Ascending aorta (tissue), 2 donors: ENCODE measurements at regions not wholly inside any gene's neighbourhood (a gene's known extent, or its start where the extent isn't known, plus 50 kb on each side); places are given as distances from the start of the nearest gene placed in this dataset.

Experiments
- DNase-seq, 2 donors: peaks; one replicate each; pipeline ENCODE4 v3.0.0-alpha.2; 2019; ENCODE audit warnings: low spot score in 2 of 2
- H3K27ac ChIP-seq, 2 donors: fragments of 200-600 bp; sonication (generic); one replicate each; pipeline ENCODE4 v1.5.1; 2016 to 2017; ENCODE audit warnings: mild to moderate bottlenecking in 1 of 2
- H3K27me3 ChIP-seq: fragments of 200-600 bp; sonication (generic); one replicate; pipeline ENCODE4 v1.5.1; 2017
- H3K36me3 ChIP-seq, 2 donors: fragments of 200-600 bp; sonication (generic); one replicate each; pipeline ENCODE4 v1.5.1; 2016
- H3K4me1 ChIP-seq, 2 donors: fragments of 200-600 bp; sonication (generic); one replicate each; pipeline ENCODE4 v1.5.1; 2016 to 2017; ENCODE audit warnings: mild to moderate bottlenecking in 1 of 2
- H3K4me3 ChIP-seq, 2 donors: fragments of 200-600 bp; sonication (generic); one replicate each; pipeline ENCODE4 v1.5.1; 2016 to 2017; ENCODE audit warnings: mild to moderate bottlenecking in 1 of 2
- H3K9me3 ChIP-seq, 2 donors: fragments of 200-600 bp; sonication (generic); one replicate each; pipeline ENCODE4 v1.5.1; 2016
- CTCF ChIP-seq, 3 experiments: fragments of 200-600 bp in 2 of 3; fragments of 450-650 bp in 1 of 3; sonication (generic) in 2 of 3; IDR thresholded peaks; one replicate each; pipeline ENCODE4 v1.5.1; 2016 to 2019; ENCODE audit warnings: antibody characterized with exemption in 3 of 3, mild to moderate bottlenecking in 1 of 3, moderate library complexity in 1 of 3
- intact Hi-C: fragments of 100-400 bp; cut with DNase I; formaldehyde crosslinking; loops from one replicate; pipeline ENCODE4 v1.15.1; 2023

GRCh38 chr2:144180131-144180530 is 339.8 kb downstream of the ZEB2 start:
- intact Hi-C loops, result no loop called here
- no peak for TF ChIP-seq CTCF (IDR thresholded peaks at IDR 0.05)
- Histone ChIP-seq H3K4me1 (no peaks in the 10 kb centered on the region), H3K27me3 (no peaks in the 10 kb centered on the region), H3K9me3 (no peaks in the 10 kb centered on the region), H3K27ac (no peak overlapping the region), H3K36me3 (no peaks in the 10 kb centered on the region), H3K4me3 (no peak overlapping the region)
- DNase-seq, result no peak

GRCh38 chr2:144170179-144170578 is 349.7 kb downstream of the ZEB2 start:
- no peak overlapping the region for H3K27ac ChIP-seq
- TF ChIP-seq CTCF (IDR thresholded peaks at IDR 0.05), result no peak
- H3K36me3 ChIP-seq, result no peaks in the 10 kb centered on the region
- intact Hi-C loops, result no loop called here
- no peaks in the 10 kb centered on the region for H3K4me1 ChIP-seq
- no peak overlapping the region for H3K4me3 ChIP-seq
- H3K27me3 ChIP-seq, result no peaks in the 10 kb centered on the region
- no peaks in the 10 kb centered on the region for H3K9me3 ChIP-seq
- DNase-seq, result no peak

GRCh38 chr2:144166743-144167142 is 353.2 kb downstream of the ZEB2 start:
- no peaks in the 10 kb centered on the region for H3K9me3 ChIP-seq
- no peak for TF ChIP-seq CTCF (IDR thresholded peaks at IDR 0.05)
- H3K4me1 ChIP-seq, result no peaks in the 10 kb centered on the region
- H3K27me3 ChIP-seq, result no peaks in the 10 kb centered on the region
- no peak for DNase-seq
- no peak overlapping the region for H3K4me3 ChIP-seq
- no peaks in the 10 kb centered on the region for H3K36me3 ChIP-seq
- no peak overlapping the region for H3K27ac ChIP-seq
- intact Hi-C loops, result no loop called here

- intact Hi-C loops, result no loop called here
- TF ChIP-seq CTCF (IDR thresholded peaks at IDR 0.05), result no peak
- H3K27ac ChIP-seq, result no peak overlapping the region
- no peaks in the 10 kb centered on the region for H3K36me3 ChIP-seq
- H3K9me3 ChIP-seq, result no peaks in the 10 kb centered on the region
- H3K4me1 ChIP-seq, result no peaks in the 10 kb centered on the region
- DNase-seq, result no peak
- no peak overlapping the region for H3K4me3 ChIP-seq
- H3K27me3 ChIP-seq, result no peaks in the 10 kb centered on the region
Observed at GRCh38 chr2:144165599-144166250, 354.2 kb downstream of the ZEB2 start.

- no peak for TF ChIP-seq CTCF (IDR thresholded peaks at IDR 0.05)
- Histone ChIP-seq H3K4me3 (no peak overlapping the region), H3K9me3 (no peaks in the 10 kb centered on the region), H3K27me3 (no peaks in the 10 kb centered on the region), H3K4me1 (no peaks in the 10 kb centered on the region), H3K36me3 (no peaks in the 10 kb centered on the region), H3K27ac (no peak overlapping the region)
- intact Hi-C loops, result no loop called here
- no peak for DNase-seq
Observed at GRCh38 chr2:144163592-144163991, 356.3 kb downstream of the ZEB2 start.

GRCh38 chr2:144162652-144163051 is 357.3 kb downstream of the ZEB2 start:
- intact Hi-C loops, result no loop called here
- no peak for DNase-seq
- no peaks in the 10 kb centered on the region for H3K27me3 ChIP-seq
- peak in 1 of 3 experiments; percentile 16 for TF ChIP-seq CTCF (IDR thresholded peaks at IDR 0.05)
- no peaks in the 10 kb centered on the region for H3K4me1 ChIP-seq
- no peak overlapping the region for H3K4me3 ChIP-seq
- no peaks in the 10 kb centered on the region for H3K9me3 ChIP-seq
- no peak overlapping the region for H3K27ac ChIP-seq
- H3K36me3 ChIP-seq, result no peaks in the 10 kb centered on the region
